HG03439 (cell line): ENCODE measurements at regions not wholly inside any gene's neighbourhood (a gene's known extent, or its start where the extent isn't known, plus 50 kb on each side); places are given as distances from the start of the nearest gene placed in this dataset.
"Not testable (repeated sequence)": the region's sequence is repeated elsewhere in the genome, so short reads cannot be mapped to it uniquely, and the experiment has no call there.

Source experiments
- ATAC-seq: cut with Tn5 transposase; IDR thresholded peaks from one replicate; pipeline ENCODE4 v1.9.1; 2021; ENCODE audit warnings: mild to moderate bottlenecking, moderate library complexity; ENCODE audit not compliant: unreplicated experiment

GRCh38 chr2:145431181-145431951 is 911.4 kb upstream of the ZEB2 start:
- ATAC-seq = no peak

GRCh38 chr2:145423809-145424208 is 903.9 kb upstream of the ZEB2 start:
- no peak for ATAC-seq

GRCh38 chr2:145422576-145422975 is 902.7 kb upstream of the ZEB2 start:
- ATAC-seq = no peak

- no peak for ATAC-seq
Observed at GRCh38 chr2:145421841-145422240, 901.9 kb upstream of the ZEB2 start.

GRCh38 chr2:145416640-145417039 is 896.7 kb upstream of the ZEB2 start:
- no peak for ATAC-seq

- no peak for ATAC-seq
Observed at GRCh38 chr2:145415151-145415550, 895.2 kb upstream of the ZEB2 start.

GRCh38 chr2:145413261-145414030 is 893.5 kb upstream of the ZEB2 start:
- no peak for ATAC-seq

GRCh38 chr2:145412155-145412554 is 892.2 kb upstream of the ZEB2 start:
- peak; percentile 40 for ATAC-seq

GRCh38 chr2:145411493-145411892 is 891.6 kb upstream of the ZEB2 start:
- peak; percentile 90 for ATAC-seq

- ATAC-seq = no peak
Observed at GRCh38 chr2:145410086-145410485, 890.2 kb upstream of the ZEB2 start.

GRCh38 chr2:145408980-145409379 is 889.1 kb upstream of the ZEB2 start:
- ATAC-seq = no peak

GRCh38 chr2:145404690-145405089 is 884.8 kb upstream of the ZEB2 start:
- ATAC-seq = no peak

- ATAC-seq = no peak
Observed at GRCh38 chr2:145402706-145403277, 882.9 kb upstream of the ZEB2 start.

GRCh38 chr2:145399131-145399530 is 879.2 kb upstream of the ZEB2 start:
- ATAC-seq = no peak

GRCh38 chr2:145394181-145394580 is 874.3 kb upstream of the ZEB2 start:
- ATAC-seq = no peak

- ATAC-seq = no peak
Observed at GRCh38 chr2:145386973-145387372, 867.1 kb upstream of the ZEB2 start.

GRCh38 chr2:145383961-145384360 is 864.0 kb upstream of the ZEB2 start:
- ATAC-seq = no peak

GRCh38 chr2:145380436-145381017 is 860.6 kb upstream of the ZEB2 start:
- no peak for ATAC-seq

GRCh38 chr2:145379934-145380333 is 860.0 kb upstream of the ZEB2 start:
- no peak for ATAC-seq

- ATAC-seq = no peak
Observed at GRCh38 chr2:145374165-145374564, 854.2 kb upstream of the ZEB2 start.

GRCh38 chr2:145367334-145367733 is 847.4 kb upstream of the ZEB2 start:
- not testable (repeated sequence) for ATAC-seq

GRCh38 chr2:145366341-145366740 is 846.4 kb upstream of the ZEB2 start:
- no peak for ATAC-seq
